ENCODE measurements at regions not wholly inside any gene's neighbourhood (a gene's known extent, or its start where the extent isn't known, plus 50 kb on each side); places are given as distances from the start of the nearest gene placed in this dataset.

- no peak overlapping the region for H3K9ac ChIP-seq (ENCODE audit: low read length)
- no peaks in the 10 kb centered on the region for H3K27me3 ChIP-seq (ENCODE audit: low read length)
- H3F3A ChIP-seq (ENCODE audit: low read length, unreplicated experiment): no peaks in the 10 kb centered on the region
- BruUV-seq (replicated peaks): no TSS peak
- no peaks in the 10 kb centered on the region for H4K20me1 ChIP-seq (ENCODE audit: low read length)
- no peak overlapping the region for H2AFZ ChIP-seq (ENCODE audit: low read length)
- H3K4me3 ChIP-seq (ENCODE audit: low read length): no peak overlapping the region
- H3K9me2 ChIP-seq (replicated peaks; ENCODE audit: low read length): no peaks in the 10 kb centered on the region
- TF ChIP-seq EZH2 (IDR thresholded peaks at IDR 0.05; ENCODE audit: low read length, unreplicated experiment) (no peak), EZH2phosphoT487 (IDR thresholded peaks at IDR 0.05; ENCODE audit: borderline replicate concordance, low read length) (no peak)
- TF ChIP-seq, protein P1, sequence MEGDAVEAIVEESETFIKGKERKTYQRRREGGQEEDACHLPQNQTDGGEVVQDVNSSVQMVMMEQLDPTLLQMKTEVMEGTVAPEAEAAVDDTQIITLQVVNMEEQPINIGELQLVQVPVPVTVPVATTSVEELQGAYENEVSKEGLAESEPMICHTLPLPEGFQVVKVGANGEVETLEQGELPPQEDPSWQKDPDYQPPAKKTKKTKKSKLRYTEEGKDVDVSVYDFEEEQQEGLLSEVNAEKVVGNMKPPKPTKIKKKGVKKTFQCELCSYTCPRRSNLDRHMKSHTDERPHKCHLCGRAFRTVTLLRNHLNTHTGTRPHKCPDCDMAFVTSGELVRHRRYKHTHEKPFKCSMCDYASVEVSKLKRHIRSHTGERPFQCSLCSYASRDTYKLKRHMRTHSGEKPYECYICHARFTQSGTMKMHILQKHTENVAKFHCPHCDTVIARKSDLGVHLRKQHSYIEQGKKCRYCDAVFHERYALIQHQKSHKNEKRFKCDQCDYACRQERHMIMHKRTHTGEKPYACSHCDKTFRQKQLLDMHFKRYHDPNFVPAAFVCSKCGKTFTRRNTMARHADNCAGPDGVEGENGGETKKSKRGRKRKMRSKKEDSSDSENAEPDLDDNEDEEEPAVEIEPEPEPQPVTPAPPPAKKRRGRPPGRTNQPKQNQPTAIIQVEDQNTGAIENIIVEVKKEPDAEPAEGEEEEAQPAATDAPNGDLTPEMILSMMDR (conservative IDR thresholded peaks at IDR 0.05; ENCODE audit: low read depth, low read length): no peak
- H3K36me3 ChIP-seq (ENCODE audit: low read depth, low read length): no peaks in the 10 kb centered on the region
- H3K9me3 ChIP-seq (ENCODE audit: low read length): peaks cover 10% of the 10 kb centered on the region
- CTCF ChIA-PET: no interaction called here
- H3K27ac ChIP-seq (ENCODE audit: low read length): no peak overlapping the region
- H3K4me2 ChIP-seq (ENCODE audit: low read length): no peak overlapping the region
- ATAC-seq: no peak
- H3K4me1 ChIP-seq (ENCODE audit: insufficient read depth, low read length): no peaks in the 10 kb centered on the region
- no peaks in the 10 kb centered on the region for H3K79me2 ChIP-seq (ENCODE audit: low read length)
- DNase-seq: no peak
- POLR2A ChIA-PET (ENCODE audit: unreplicated experiment): no interaction called here
- intact Hi-C loops (cut with micrococcal nuclease): no loop called here
These were observed 148.9 kb upstream of the TSHZ2 start for GRCh38 chr20:52823303-52823702.

GRCh38 chr20:52820641-52821292 is 151.4 kb upstream of the TSHZ2 start:
- no peaks in the 10 kb centered on the region for H4K20me1 ChIP-seq (ENCODE audit: low read length)
- BruUV-seq (replicated peaks): no TSS peak
- H3F3A ChIP-seq (ENCODE audit: low read length, unreplicated experiment): no peaks in the 10 kb centered on the region
- CTCF ChIA-PET: no interaction called here
- H3K27me3 ChIP-seq (ENCODE audit: low read length): no peaks in the 10 kb centered on the region
- TF ChIP-seq, protein P1 (conservative IDR thresholded peaks at IDR 0.05; ENCODE audit: low read depth, low read length): no peak
- TF ChIP-seq EZH2phosphoT487 (IDR thresholded peaks at IDR 0.05; ENCODE audit: borderline replicate concordance, low read length): no peak
- no peak for TF ChIP-seq EZH2 (IDR thresholded peaks at IDR 0.05; ENCODE audit: low read length, unreplicated experiment)
- no peak overlapping the region for H2AFZ ChIP-seq (ENCODE audit: low read length)
- H3K4me2 ChIP-seq (ENCODE audit: low read length): no peak overlapping the region
- no peaks in the 10 kb centered on the region for H3K36me3 ChIP-seq (ENCODE audit: low read depth, low read length)
- intact Hi-C loops (cut with micrococcal nuclease): no loop called here
- H3K4me1 ChIP-seq (ENCODE audit: insufficient read depth, low read length): no peaks in the 10 kb centered on the region
- no peak for DNase-seq
- no peak overlapping the region for H3K4me3 ChIP-seq (ENCODE audit: low read length)
- no peak for ATAC-seq
- no peak overlapping the region for H3K9ac ChIP-seq (ENCODE audit: low read length)
- no peak overlapping the region for H3K27ac ChIP-seq (ENCODE audit: low read length)
- POLR2A ChIA-PET (ENCODE audit: unreplicated experiment): no interaction called here
- no peaks in the 10 kb centered on the region for H3K79me2 ChIP-seq (ENCODE audit: low read length)
- H3K9me2 ChIP-seq (replicated peaks; ENCODE audit: low read length): no peaks in the 10 kb centered on the region
- H3K9me3 ChIP-seq (ENCODE audit: low read length): peaks cover 4% of the 10 kb centered on the region; the same call in 1 of the 2 replicates

GRCh38 chr20:52818491-52818890 is 153.7 kb upstream of the TSHZ2 start:
- no peak overlapping the region for H3K27ac ChIP-seq (ENCODE audit: low read length)
- intact Hi-C loops (cut with micrococcal nuclease): no loop called here
- peaks cover 10% of the 10 kb centered on the region; the same call in 1 of the 2 replicates for H3K9me3 ChIP-seq (ENCODE audit: low read length)
- no peaks in the 10 kb centered on the region for H3K9me2 ChIP-seq (replicated peaks; ENCODE audit: low read length)
- no peak overlapping the region for H3K4me3 ChIP-seq (ENCODE audit: low read length)
- ATAC-seq (no peak), DNase-seq (no peak)
- ChIA-PET POLR2A (ENCODE audit: unreplicated experiment) (no interaction called here), CTCF (no interaction called here)
- no peak overlapping the region for H2AFZ ChIP-seq (ENCODE audit: low read length)
- no TSS peak for BruUV-seq (replicated peaks)
- H3K36me3 ChIP-seq (ENCODE audit: low read depth, low read length): no peaks in the 10 kb centered on the region
- H4K20me1 ChIP-seq (ENCODE audit: low read length): no peaks in the 10 kb centered on the region
- no peak overlapping the region for H3K4me2 ChIP-seq (ENCODE audit: low read length)
- no peaks in the 10 kb centered on the region for H3K4me1 ChIP-seq (ENCODE audit: insufficient read depth, low read length)
- no peaks in the 10 kb centered on the region for H3K79me2 ChIP-seq (ENCODE audit: low read length)
- TF ChIP-seq EZH2 (IDR thresholded peaks at IDR 0.05; ENCODE audit: low read length, unreplicated experiment) (no peak), EZH2phosphoT487 (IDR thresholded peaks at IDR 0.05; ENCODE audit: borderline replicate concordance, low read length) (no peak)
- TF ChIP-seq, protein P1 (conservative IDR thresholded peaks at IDR 0.05; ENCODE audit: low read depth, low read length): no peak
- no peaks in the 10 kb centered on the region for H3K27me3 ChIP-seq (ENCODE audit: low read length)
- H3F3A ChIP-seq (ENCODE audit: low read length, unreplicated experiment): no peaks in the 10 kb centered on the region
- H3K9ac ChIP-seq (ENCODE audit: low read length): no peak overlapping the region
